AG04450 (cell line): ENCODE measurements at regions not wholly inside any gene's neighbourhood (a gene's known extent, or its start where the extent isn't known, plus 50 kb on each side); places are given as distances from the start of the nearest gene placed in this dataset.

ENCODE experiments used
- CTCF ChIA-PET: fragments of 300-600, 350-600 bp; formaldehyde crosslinking; extraction: SDS; loops from one replicate; lab custom pipeline; 2022; ENCODE audit warnings: antibody characterized with exemption, inconsistent platforms; lab: Charles Lee
- POLR2A ChIA-PET: fragments of 350-600 bp; formaldehyde crosslinking; extraction: SDS; loops from one replicate; lab custom pipeline; 2021; ENCODE audit warnings: antibody characterized with exemption, inconsistent platforms; lab: Yijun Ruan, JAX
- DNase-seq: peaks from one replicate; pipeline ENCODE4 v3.0.0-alpha.2; 2011; ENCODE audit warnings: low read depth, low spot score
- H3K27ac ChIP-seq: one replicate; pipeline ENCODE4 v1.5.1; 2012; ENCODE audit warnings: low read depth, low read length, control low read depth
- H3K27me3 ChIP-seq: one replicate; pipeline ENCODE4 v1.6.0; 2012; ENCODE audit warnings: low read length; ENCODE audit not compliant: control insufficient read depth, insufficient read depth
- H3K4me3 ChIP-seq: 2 replicates; pipeline ENCODE4 v1.5.1; 2011; ENCODE audit warnings: mild to moderate bottlenecking, low read depth, low read length, control low read depth
- H3K9me3 ChIP-seq: 2 replicates; pipeline ENCODE4 v1.5.1; 2012; ENCODE audit warnings: low read length; ENCODE audit not compliant: control insufficient read depth, insufficient read depth
- TF ChIP-seq, protein P1 (sequence below): IDR thresholded peaks from 2 replicates; pipeline ENCODE4 v1.5.1; 2011; ENCODE audit warnings: low read depth, low read length, control low read depth, inconsistent platforms

DNA sequence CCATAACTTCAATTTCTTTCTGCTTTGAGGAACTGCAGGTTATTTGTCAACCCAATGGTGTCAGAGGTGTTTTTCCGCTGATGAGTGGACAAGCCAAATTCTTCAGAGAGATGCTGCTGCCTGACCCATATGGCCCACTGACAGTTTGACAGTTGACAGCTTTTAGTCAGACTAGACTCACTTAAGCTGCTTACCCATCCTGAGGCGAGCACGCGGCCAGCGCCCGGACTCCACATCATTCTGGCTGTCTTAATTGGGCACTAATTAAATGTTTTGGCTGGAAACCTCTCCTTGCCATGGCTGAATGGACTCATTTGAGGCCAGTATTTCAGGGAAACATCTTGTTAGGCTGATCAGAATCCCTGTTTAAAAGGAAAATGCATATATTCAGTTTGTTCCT lies 316.1 kb upstream of the FANCL start:
- DNase-seq, result no peak
- no peaks in the 10 kb centered on the region for H3K9me3 ChIP-seq
- H3K27me3 ChIP-seq, result no peaks in the 10 kb centered on the region
- ChIA-PET CTCF (no interaction called here), POLR2A (interaction anchor here (0.6 kb wide), 1 partner anchor 31 kb away, joined by 3 read pairs; no protein-coding TSS in a partner anchor)
- no peak overlapping the region for H3K27ac ChIP-seq
- no peak overlapping the region for H3K4me3 ChIP-seq
- TF ChIP-seq, protein P1, sequence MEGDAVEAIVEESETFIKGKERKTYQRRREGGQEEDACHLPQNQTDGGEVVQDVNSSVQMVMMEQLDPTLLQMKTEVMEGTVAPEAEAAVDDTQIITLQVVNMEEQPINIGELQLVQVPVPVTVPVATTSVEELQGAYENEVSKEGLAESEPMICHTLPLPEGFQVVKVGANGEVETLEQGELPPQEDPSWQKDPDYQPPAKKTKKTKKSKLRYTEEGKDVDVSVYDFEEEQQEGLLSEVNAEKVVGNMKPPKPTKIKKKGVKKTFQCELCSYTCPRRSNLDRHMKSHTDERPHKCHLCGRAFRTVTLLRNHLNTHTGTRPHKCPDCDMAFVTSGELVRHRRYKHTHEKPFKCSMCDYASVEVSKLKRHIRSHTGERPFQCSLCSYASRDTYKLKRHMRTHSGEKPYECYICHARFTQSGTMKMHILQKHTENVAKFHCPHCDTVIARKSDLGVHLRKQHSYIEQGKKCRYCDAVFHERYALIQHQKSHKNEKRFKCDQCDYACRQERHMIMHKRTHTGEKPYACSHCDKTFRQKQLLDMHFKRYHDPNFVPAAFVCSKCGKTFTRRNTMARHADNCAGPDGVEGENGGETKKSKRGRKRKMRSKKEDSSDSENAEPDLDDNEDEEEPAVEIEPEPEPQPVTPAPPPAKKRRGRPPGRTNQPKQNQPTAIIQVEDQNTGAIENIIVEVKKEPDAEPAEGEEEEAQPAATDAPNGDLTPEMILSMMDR, result no peak

DNA sequence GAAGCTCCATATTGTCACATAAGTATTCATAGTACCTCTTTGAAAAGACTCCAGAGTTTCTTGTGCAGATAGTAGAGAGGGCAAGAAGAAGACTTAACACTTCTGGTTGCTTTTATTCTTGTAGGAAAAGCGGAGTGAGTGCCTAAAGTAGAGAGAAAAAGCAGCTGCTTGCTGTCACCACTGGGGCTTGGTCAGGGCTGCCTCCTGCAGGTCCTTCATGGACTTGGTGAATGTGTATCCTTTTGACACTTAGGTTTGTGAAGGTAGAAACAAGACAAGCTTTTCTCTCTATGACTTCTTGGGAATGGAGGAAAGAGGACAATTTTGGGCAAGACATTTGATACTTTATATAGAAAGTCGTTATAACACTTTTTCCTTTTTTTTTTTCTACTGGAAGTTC lies 312.8 kb upstream of the FANCL start:
- Histone ChIP-seq H3K27me3 (no peaks in the 10 kb centered on the region), H3K9me3 (no peaks in the 10 kb centered on the region), H3K4me3 (no peak overlapping the region), H3K27ac (no peak overlapping the region)
- CTCF ChIA-PET, result interaction anchor here (0.8 kb wide), 1 partner anchor 650 kb away, joined by 3 read pairs; no protein-coding TSS in a partner anchor
- POLR2A ChIA-PET, result no interaction called here
- TF ChIP-seq, protein P1, result no peak; the same call in 1 of the 2 replicates
- DNase-seq, result no peak

DNA sequence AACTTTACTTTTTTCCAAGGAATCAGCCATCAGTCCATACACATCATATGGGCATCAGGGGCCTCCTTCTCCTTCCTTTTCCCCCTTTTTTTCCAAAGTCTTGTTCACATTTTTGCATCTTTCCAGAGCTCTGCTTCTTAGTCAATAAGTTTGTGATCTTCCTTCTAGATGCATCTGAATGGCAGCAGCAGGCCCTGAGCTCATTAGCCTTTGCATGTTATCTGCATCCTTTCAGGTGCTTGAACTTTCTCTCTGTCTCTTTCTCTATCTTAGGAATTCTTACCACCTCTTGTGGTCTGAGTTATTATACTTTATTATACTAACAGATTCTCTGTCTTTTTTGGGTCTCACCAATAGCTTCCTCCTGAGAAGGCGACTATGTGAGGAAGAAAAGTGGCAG lies 312.4 kb upstream of the FANCL start:
- no peak for DNase-seq
- TF ChIP-seq, protein P1, result no peak
- ChIA-PET CTCF (interaction anchor here (0.8 kb wide), 1 partner anchor 650 kb away, joined by 3 read pairs; no protein-coding TSS in a partner anchor), POLR2A (no interaction called here)
- Histone ChIP-seq H3K27ac (no peak overlapping the region), H3K4me3 (no peak overlapping the region), H3K27me3 (no peaks in the 10 kb centered on the region), H3K9me3 (no peaks in the 10 kb centered on the region)

DNA sequence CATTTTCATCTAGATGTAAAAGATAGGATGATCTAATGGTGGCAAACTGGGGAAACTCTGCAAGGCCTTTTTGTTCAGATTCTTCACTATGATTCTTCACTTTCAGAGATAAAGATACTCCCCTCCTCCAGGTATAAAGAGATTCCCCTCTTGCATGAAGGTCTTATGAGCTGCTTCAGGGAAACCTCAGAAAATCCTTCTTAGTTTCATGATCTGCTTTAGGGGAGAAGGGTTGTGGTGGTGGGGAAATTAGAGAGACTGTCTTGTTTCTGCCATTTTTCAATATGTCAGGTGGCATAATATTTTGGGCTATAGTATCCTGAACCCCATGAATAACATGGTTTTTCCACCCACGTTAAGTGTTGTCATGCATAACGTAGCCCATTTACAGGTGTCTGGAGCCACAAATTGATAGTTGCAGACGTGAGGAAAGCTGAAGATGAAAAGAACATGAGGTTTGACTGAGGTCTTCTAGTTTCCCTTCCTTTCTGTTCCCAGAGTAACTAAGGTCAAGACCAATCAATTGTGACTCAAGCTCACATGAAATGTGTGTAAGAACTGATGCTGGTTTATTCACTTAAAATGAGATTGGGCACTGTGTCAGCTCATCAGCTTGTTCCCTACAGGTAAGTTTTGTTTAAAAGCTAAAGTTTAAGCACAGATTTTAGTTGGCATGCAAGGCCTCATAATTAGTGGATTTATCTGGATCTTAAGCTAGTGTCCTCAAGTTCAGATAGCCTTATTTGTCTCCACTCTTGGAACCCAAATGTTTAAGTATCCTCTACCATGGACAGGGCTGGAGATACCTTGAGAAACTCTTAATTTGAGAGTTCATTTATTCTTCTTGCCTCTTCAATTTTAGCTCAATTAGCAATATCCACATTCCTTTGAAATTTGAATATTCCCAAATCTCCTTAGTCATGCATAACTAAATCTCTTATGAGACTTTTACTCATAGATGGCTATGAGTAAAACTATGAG lies 304.5 kb upstream of the FANCL start:
- DNase-seq, result no peak
- no peaks in the 10 kb centered on the region for H3K9me3 ChIP-seq
- POLR2A ChIA-PET, result no interaction called here
- H3K27ac ChIP-seq, result no peak overlapping the region
- H3K27me3 ChIP-seq, result no peaks in the 10 kb centered on the region
- TF ChIP-seq, protein P1, result no peak
- no peak overlapping the region for H3K4me3 ChIP-seq
- CTCF ChIA-PET, result no interaction called here

DNA sequence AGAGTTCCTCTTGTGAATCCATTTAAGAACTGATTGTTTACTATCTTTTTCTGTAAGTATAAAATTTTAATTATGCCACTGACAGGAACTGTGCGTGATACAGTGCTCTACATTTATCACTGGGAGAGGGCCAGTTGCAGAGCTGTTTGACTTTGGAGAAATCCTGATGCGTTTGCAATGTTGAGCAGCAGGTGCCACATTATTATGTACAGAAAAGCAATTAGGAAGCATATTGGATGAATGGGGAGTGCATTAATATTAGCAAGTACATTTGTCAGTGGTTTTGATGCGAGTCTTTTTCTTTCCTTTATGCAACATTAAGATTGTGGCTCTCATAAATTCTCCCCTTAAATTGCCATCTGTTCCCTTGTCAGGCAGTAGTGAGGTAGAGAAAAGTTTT lies 302.3 kb upstream of the FANCL start:
- POLR2A ChIA-PET, result no interaction called here
- TF ChIP-seq, protein P1, result no peak

More for the DNA sequence above, 302.3 kb upstream of the FANCL start:
- CTCF ChIA-PET, result no interaction called here
- no peak for DNase-seq
- H3K9me3 ChIP-seq, result no peaks in the 10 kb centered on the region
- H3K27me3 ChIP-seq, result no peaks in the 10 kb centered on the region
- H3K27ac ChIP-seq, result no peak overlapping the region
- H3K4me3 ChIP-seq, result no peak overlapping the region
